Breast epithelium (tissue), 4 donors: ENCODE measurements at regions not wholly inside any gene's neighbourhood (a gene's known extent, or its start where the extent isn't known, plus 50 kb on each side); places are given as distances from the start of the nearest gene placed in this dataset.

Source experiments
- DNase-seq, 2 donors: peaks; one replicate each; pipeline ENCODE4 v3.0.0-alpha.2; 2019; ENCODE audit warnings: low spot score in 2 of 2
- H3K27ac ChIP-seq, 2 donors: fragments of 200-600 bp; sonication (generic) in 1 of 2; one replicate each; pipeline ENCODE4 v1.5.1; 2016 to 2019; ENCODE audit warnings: mild to moderate bottlenecking in 1 of 2
- H3K27me3 ChIP-seq, 2 donors: fragments of 200-600 bp; sonication (generic) in 1 of 2; one replicate each; pipeline versions ENCODE4 v1.5.1 to v1.6.0; 2017 to 2019; ENCODE audit warnings: control low read depth in 1 of 2, mild to moderate bottlenecking in 1 of 2
- H3K36me3 ChIP-seq: fragments of 200-600 bp; one replicate; pipeline ENCODE4 v1.5.1; 2019
- H3K4me1 ChIP-seq, 2 donors: fragments of 200-600 bp; sonication (generic); one replicate each; pipeline ENCODE4 v1.5.1; 2016 to 2019; ENCODE audit warnings: control low read depth in 1 of 2
- H3K4me3 ChIP-seq, 3 donors: fragments of 200-600 bp; sonication (generic); 1 replicate in 2 of 3; 2 replicates in 1 of 3; pipeline ENCODE4 v1.5.1; 2016 to 2019; ENCODE audit warnings: mild to moderate bottlenecking in 3 of 3, moderate library complexity in 2 of 3
- H3K9me3 ChIP-seq, 2 donors: fragments of 200-600 bp; sonication (generic) in 1 of 2; one replicate each; pipeline ENCODE4 v1.5.1; 2016 to 2019; ENCODE audit warnings: control low read depth in 1 of 2
- POLR2A ChIP-seq: fragments of 450-650 bp; IDR thresholded peaks from one replicate; pipeline ENCODE4 v1.6.1; 2016; ENCODE audit warnings: antibody characterized with exemption, mild to moderate bottlenecking, moderate library complexity
- POLR2AphosphoS5 ChIP-seq, 3 donors: sonication (generic); formaldehyde crosslinking; IDR thresholded peaks; one replicate each; pipeline ENCODE4 v1.6.1; 2017; ENCODE audit warnings: antibody characterized with exemption in 3 of 3
- intact Hi-C: fragments of 100-400 bp; cut with DNase I; formaldehyde crosslinking; loops from one replicate; pipeline ENCODE4 v1.15.1; 2023; ENCODE audit warnings: low total_unique reads
- TF ChIP-seq, protein P1 (sequence below), 3 donors: fragments of 450-650 bp; IDR thresholded peaks; one replicate each; pipeline ENCODE4 v1.5.1; 2016 to 2017; ENCODE audit warnings: antibody characterized with exemption in 3 of 3, mild to moderate bottlenecking in 3 of 3, moderate library complexity in 3 of 3

DNA sequence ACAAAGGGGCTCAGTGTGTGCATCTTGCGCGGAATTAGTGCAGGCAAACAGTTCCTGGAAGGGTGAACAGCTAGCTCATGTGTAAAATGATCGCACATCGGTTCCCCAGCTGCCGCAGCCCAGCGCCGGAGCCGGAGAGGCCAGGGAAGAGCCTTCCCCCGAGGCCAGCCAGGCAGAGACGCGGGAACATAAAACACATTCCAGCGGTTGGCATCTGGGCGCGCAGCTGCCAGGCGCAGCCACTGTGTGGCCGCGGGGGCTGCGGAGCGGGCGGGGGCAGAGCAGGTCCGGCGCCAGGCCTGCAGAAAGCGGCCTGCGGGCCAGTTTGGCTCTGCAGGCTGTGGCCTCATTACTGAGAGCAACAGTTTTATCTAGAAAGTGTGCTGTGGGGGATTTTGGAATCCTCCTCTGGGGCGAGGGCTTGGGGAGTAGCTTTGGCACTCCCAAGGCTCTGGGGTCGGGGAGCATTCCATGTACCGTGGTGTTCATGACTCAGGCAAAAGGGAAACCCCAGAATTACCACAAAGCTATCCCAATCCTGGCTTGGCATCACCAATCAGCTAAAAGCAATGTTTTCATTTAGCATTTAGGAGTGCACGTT is 74.3 kb downstream of the SAMD9 start:
- no peak overlapping the region for H3K27ac ChIP-seq
- DNase-seq, result peak in 1 of 2 donors; percentile 22
- H3K4me3 ChIP-seq, result peak overlapping the region; percentile 29 to 60 (median 44)
- no peaks in the 10 kb centered on the region for H3K36me3 ChIP-seq
- no peaks in the 10 kb centered on the region for H3K4me1 ChIP-seq
- intact Hi-C loops, result loop anchor here (10.0 kb wide), 1 partner anchor 1839 kb away; no protein-coding TSS in a partner anchor
- no peaks in the 10 kb centered on the region for H3K27me3 ChIP-seq
- peak in 1 of 3 donors; percentile 18 for TF ChIP-seq POLR2AphosphoS5 (IDR thresholded peaks at IDR 0.05)
- TF ChIP-seq, protein P1, sequence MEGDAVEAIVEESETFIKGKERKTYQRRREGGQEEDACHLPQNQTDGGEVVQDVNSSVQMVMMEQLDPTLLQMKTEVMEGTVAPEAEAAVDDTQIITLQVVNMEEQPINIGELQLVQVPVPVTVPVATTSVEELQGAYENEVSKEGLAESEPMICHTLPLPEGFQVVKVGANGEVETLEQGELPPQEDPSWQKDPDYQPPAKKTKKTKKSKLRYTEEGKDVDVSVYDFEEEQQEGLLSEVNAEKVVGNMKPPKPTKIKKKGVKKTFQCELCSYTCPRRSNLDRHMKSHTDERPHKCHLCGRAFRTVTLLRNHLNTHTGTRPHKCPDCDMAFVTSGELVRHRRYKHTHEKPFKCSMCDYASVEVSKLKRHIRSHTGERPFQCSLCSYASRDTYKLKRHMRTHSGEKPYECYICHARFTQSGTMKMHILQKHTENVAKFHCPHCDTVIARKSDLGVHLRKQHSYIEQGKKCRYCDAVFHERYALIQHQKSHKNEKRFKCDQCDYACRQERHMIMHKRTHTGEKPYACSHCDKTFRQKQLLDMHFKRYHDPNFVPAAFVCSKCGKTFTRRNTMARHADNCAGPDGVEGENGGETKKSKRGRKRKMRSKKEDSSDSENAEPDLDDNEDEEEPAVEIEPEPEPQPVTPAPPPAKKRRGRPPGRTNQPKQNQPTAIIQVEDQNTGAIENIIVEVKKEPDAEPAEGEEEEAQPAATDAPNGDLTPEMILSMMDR (IDR thresholded peaks at IDR 0.05), result no peak
- H3K9me3 ChIP-seq, result no peaks in the 10 kb centered on the region

DNA sequence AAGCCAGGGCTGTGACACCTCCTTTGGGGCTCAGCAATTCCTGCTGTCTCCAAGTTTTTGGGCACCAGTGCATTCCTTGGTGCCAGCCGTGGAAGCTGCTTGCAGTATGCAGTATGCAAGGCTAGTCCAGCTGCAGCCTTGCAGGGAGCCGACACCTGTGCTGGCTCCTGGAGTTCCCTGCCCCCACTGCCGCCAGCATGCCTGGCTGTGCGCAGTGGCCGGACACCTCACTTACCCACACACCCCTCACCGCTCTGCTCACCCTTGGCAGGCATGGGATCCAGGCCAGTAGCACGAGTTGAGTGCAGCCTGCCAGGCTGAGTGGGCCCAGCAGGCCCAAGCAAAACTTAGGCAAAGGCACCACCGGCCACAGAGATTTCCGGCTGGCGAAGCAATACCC is 77.4 kb downstream of the SAMD9 start:
- H3K4me3 ChIP-seq, result no peak overlapping the region
- intact Hi-C loops, result loop anchor here (10.0 kb wide), 1 partner anchor 1836 kb away; no protein-coding TSS in a partner anchor
- TF ChIP-seq, protein P1 (IDR thresholded peaks at IDR 0.05), result no peak
- no peak for TF ChIP-seq POLR2A
- no peak for TF ChIP-seq POLR2AphosphoS5 (IDR thresholded peaks at IDR 0.05)
- no peak overlapping the region for H3K27ac ChIP-seq
- H3K36me3 ChIP-seq, result no peaks in the 10 kb centered on the region
- no peaks in the 10 kb centered on the region for H3K9me3 ChIP-seq
- H3K4me1 ChIP-seq, result no peaks in the 10 kb centered on the region
- no peaks in the 10 kb centered on the region for H3K27me3 ChIP-seq
- DNase-seq, result no peak

DNA sequence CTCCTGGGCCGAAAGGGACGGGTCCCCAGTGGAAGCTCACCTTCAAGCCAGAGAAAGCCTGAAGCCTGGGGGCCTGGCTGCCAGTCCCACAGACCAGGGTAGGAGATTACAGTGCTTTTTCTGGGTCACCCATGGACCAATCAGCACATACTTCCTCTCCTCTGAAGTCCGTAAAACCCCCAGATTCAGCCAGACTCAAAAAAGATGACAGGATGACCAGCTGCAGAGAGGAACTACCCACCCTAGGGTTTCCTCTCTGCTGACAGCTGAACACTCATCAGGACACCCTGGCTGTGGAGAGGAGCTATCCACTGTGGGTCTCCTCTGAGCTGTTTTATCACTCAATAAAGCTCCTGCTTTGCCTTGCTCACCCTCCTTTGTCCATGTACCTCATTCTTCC is 78.0 kb downstream of the SAMD9 start:
- H3K4me1 ChIP-seq, result no peaks in the 10 kb centered on the region
- intact Hi-C loops, result loop anchor here (10.0 kb wide), 1 partner anchor 1835 kb away; no protein-coding TSS in a partner anchor
- TF ChIP-seq POLR2A (no peak), POLR2AphosphoS5 (IDR thresholded peaks at IDR 0.05) (no peak)
- TF ChIP-seq, protein P1 (IDR thresholded peaks at IDR 0.05), result no peak
- no peaks in the 10 kb centered on the region for H3K9me3 ChIP-seq
- no peak for DNase-seq
- no peaks in the 10 kb centered on the region for H3K27me3 ChIP-seq
- H3K36me3 ChIP-seq, result no peaks in the 10 kb centered on the region
- H3K27ac ChIP-seq, result no peak overlapping the region
- no peak overlapping the region for H3K4me3 ChIP-seq

DNA sequence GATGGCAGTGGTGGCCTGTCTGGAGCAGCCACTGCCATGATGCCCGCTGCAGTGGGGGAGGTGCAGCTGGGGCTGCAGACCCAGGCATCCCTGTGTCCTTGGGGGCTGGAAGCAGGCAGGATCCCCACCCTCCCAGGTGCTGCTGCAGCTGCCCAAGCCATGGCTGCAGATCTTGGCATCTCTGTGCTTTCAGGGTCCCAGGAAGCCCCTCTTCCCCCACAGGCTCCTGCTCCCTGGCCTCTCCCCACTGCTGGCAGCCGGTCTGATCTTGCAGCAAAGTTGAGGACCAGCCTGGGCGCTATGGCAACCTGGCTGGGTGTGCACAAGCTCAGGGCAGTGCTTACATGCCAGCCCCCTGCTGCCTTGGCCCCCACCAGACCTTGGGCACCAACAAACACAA is 78.5 kb downstream of the SAMD9 start:
- Histone ChIP-seq H3K27ac (no peak overlapping the region), H3K9me3 (no peaks in the 10 kb centered on the region), H3K4me1 (no peaks in the 10 kb centered on the region), H3K36me3 (no peaks in the 10 kb centered on the region), H3K27me3 (no peaks in the 10 kb centered on the region), H3K4me3 (no peak overlapping the region)
- intact Hi-C loops, result no loop called here
- no peak for DNase-seq
- TF ChIP-seq, protein P1 (IDR thresholded peaks at IDR 0.05), result no peak
- no peak for TF ChIP-seq POLR2A
- no peak for TF ChIP-seq POLR2AphosphoS5 (IDR thresholded peaks at IDR 0.05)

DNA sequence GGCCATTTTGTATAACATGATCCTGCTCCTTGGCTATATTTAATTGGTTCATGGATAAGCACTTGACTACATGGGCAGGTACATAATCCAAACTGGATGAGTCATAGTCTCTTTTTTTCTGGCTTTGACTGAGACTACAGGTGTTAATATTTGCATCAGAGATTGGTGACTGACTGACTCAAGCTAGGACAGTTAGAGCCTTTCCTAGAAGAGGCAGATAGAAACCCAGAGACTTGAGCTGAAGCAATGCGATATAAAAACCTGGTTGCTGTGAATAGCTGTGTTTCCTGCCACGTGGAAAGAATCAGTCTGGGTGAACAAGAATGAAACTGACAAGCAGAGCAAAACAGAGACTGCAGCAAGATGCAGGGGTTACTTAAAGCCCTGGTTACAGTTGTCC is 81.0 kb downstream of the SAMD9 start:
- intact Hi-C loops, result no loop called here
- DNase-seq, result no peak
- H3K27me3 ChIP-seq, result no peaks in the 10 kb centered on the region
- H3K9me3 ChIP-seq, result peaks cover 0 to 3% of the 10 kb centered on the region in 2 donors
- no peak overlapping the region for H3K27ac ChIP-seq
- no peak overlapping the region for H3K4me3 ChIP-seq
- TF ChIP-seq POLR2A, result no peak
- TF ChIP-seq POLR2AphosphoS5 (IDR thresholded peaks at IDR 0.05), result no peak
- TF ChIP-seq, protein P1 (IDR thresholded peaks at IDR 0.05), result no peak
- no peaks in the 10 kb centered on the region for H3K36me3 ChIP-seq
- no peaks in the 10 kb centered on the region for H3K4me1 ChIP-seq
